ENCODE measurements at regions not wholly inside any gene's neighbourhood (a gene's known extent, or its start where the extent isn't known, plus 50 kb on each side); places are given as distances from the start of the nearest gene placed in this dataset.

- TF ChIP-seq CTCF (IDR thresholded peaks at IDR 0.05 in 8 of 11, conservative IDR thresholded peaks at IDR 0.05 in 3 of 11) (no peak), POLR2AphosphoS5 (IDR thresholded peaks at IDR 0.05) (no peak), POLR2A (IDR thresholded peaks at IDR 0.05) (no peak)
Measured at GRCh38 chr4:138945401-138945800, 70.2 kb upstream of the NOCT start.
